Hepatocyte (in vitro differentiated cells): ENCODE measurements at regions not wholly inside any gene's neighbourhood (a gene's known extent, or its start where the extent isn't known, plus 50 kb on each side); places are given as distances from the start of the nearest gene placed in this dataset.

Experiments
- DNase-seq: peaks from one replicate; pipeline ENCODE4 v3.0.0-alpha.2; 2016; ENCODE audit warnings: low spot score
- H2AFZ ChIP-seq: fragments of 200-600 bp; sonication (generic); 2 replicates; pipeline ENCODE4 v1.6.0; 2016; ENCODE audit warnings: antibody characterized with exemption, mild to moderate bottlenecking
- H3K27ac ChIP-seq: fragments of 200-600 bp; sonication (generic); 2 replicates; pipeline ENCODE4 v1.5.1; 2016; ENCODE audit warnings: mild to moderate bottlenecking
- H3K27me3 ChIP-seq: fragments of 200-600 bp; sonication (generic); 2 replicates; pipeline ENCODE4 v1.6.1; 2016
- H3K36me3 ChIP-seq: fragments of 200-600 bp; sonication (generic); replicated peaks from 2 replicates; pipeline ENCODE4 v1.5.1; 2016; ENCODE audit warnings: low read depth; ENCODE audit not compliant: insufficient read depth
- H3K4me1 ChIP-seq: fragments of 200-600 bp; sonication (generic); 2 replicates; pipeline ENCODE4 v1.5.1; 2016; ENCODE audit warnings: mild to moderate bottlenecking, moderate library complexity; ENCODE audit not compliant: insufficient read depth
- H3K4me2 ChIP-seq: fragments of 200-600 bp; sonication (generic); 2 replicates; pipeline ENCODE4 v1.6.0; 2016
- H3K4me3 ChIP-seq: fragments of 200-600 bp; sonication (generic); 2 replicates; pipeline ENCODE4 v1.5.1; 2016; ENCODE audit warnings: mild to moderate bottlenecking
- H3K79me2 ChIP-seq: fragments of 200-600 bp; sonication (generic); 2 replicates; pipeline ENCODE4 v1.6.0; 2017; ENCODE audit warnings: mild to moderate bottlenecking
- H3K9me2 ChIP-seq: fragments of 200-600 bp; sonication (generic); replicated peaks from 2 replicates; pipeline ENCODE4 v1.6.0; 2017; ENCODE audit warnings: mild to moderate bottlenecking; ENCODE audit not compliant: insufficient read depth
- H3K9me3 ChIP-seq: fragments of 200-600 bp; sonication (generic); 2 replicates; pipeline ENCODE4 v1.5.1; 2016; ENCODE audit warnings: low read depth, mild to moderate bottlenecking
- H4K20me1 ChIP-seq: fragments of 200-600 bp; sonication (generic); 2 replicates; pipeline ENCODE4 v1.6.0; 2016; ENCODE audit warnings: mild to moderate bottlenecking; ENCODE audit not compliant: insufficient read depth, poor library complexity, severe bottlenecking
- EZH2 ChIP-seq: fragments of 200-600 bp; sonication (generic); IDR thresholded peaks from 2 replicates; pipeline ENCODE4 v1.6.1; 2016; ENCODE audit warnings: antibody characterized with exemption, mild to moderate bottlenecking, borderline replicate concordance
- EZH2phosphoT487 ChIP-seq: fragments of 200-600 bp; sonication (generic); IDR thresholded peaks from one replicate; pipeline ENCODE4 v1.6.1; 2018; ENCODE audit warnings: antibody characterized with exemption, mild to moderate bottlenecking, low read depth, moderate library complexity; ENCODE audit not compliant: unreplicated experiment, severe bottlenecking
- WGBS: methylation state at CpG from one replicate; pipeline ENCODE4 v1.1.6; 2016; ENCODE audit warnings: low lambda C conversion rate; ENCODE audit errors: missing lambda C conversion rate; 5-methylcytosine and 5-hydroxymethylcytosine counted together
- TF ChIP-seq, protein P1 (sequence below): fragments of 200-600 bp; sonication (generic); IDR thresholded peaks from 2 replicates; pipeline ENCODE4 v1.5.1; 2016; ENCODE audit warnings: antibody characterized with exemption, mild to moderate bottlenecking; ENCODE audit not compliant: poor library complexity

DNA sequence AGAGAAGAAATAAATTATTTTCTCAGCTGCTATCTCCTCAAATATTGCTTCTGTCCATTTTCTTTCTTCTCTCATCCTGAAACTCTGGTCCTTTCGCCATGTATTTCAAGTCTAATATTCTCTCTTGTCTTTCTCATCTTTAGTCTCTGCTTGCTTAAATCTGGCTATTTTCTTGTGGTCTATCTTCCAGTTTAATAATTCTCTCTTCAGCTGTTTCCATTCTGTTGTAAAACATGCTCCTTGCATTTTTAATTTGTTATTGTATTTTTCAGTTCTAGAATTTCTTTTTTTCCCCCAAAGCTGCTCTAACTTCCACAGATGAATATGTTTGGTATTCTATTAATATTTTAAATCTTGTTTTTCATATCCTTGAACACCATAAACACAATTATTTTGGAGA is 70.1 kb upstream of the TMPRSS2 start:
- TF ChIP-seq, protein P1, sequence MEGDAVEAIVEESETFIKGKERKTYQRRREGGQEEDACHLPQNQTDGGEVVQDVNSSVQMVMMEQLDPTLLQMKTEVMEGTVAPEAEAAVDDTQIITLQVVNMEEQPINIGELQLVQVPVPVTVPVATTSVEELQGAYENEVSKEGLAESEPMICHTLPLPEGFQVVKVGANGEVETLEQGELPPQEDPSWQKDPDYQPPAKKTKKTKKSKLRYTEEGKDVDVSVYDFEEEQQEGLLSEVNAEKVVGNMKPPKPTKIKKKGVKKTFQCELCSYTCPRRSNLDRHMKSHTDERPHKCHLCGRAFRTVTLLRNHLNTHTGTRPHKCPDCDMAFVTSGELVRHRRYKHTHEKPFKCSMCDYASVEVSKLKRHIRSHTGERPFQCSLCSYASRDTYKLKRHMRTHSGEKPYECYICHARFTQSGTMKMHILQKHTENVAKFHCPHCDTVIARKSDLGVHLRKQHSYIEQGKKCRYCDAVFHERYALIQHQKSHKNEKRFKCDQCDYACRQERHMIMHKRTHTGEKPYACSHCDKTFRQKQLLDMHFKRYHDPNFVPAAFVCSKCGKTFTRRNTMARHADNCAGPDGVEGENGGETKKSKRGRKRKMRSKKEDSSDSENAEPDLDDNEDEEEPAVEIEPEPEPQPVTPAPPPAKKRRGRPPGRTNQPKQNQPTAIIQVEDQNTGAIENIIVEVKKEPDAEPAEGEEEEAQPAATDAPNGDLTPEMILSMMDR: no peak
- TF ChIP-seq EZH2phosphoT487 (no peak), EZH2 (no peak)
- Histone ChIP-seq H3K9me2 (no peaks in the 10 kb centered on the region), H3K4me1 (peaks cover 24% of the 10 kb centered on the region), H3K4me2 (no peak overlapping the region), H3K27me3 (no peaks in the 10 kb centered on the region), H3K9me3 (peaks cover 7% of the 10 kb centered on the region), H3K27ac (peak overlapping the region; percentile 97), H3K36me3 (no peaks in the 10 kb centered on the region), H3K4me3 (no peak overlapping the region), H2AFZ (no peak overlapping the region), H4K20me1 (no peaks in the 10 kb centered on the region), H3K79me2 (no peaks in the 10 kb centered on the region)
- no peak for DNase-seq
- WGBS: 82% methylated on average over 1 of the region's 1 CpG

DNA sequence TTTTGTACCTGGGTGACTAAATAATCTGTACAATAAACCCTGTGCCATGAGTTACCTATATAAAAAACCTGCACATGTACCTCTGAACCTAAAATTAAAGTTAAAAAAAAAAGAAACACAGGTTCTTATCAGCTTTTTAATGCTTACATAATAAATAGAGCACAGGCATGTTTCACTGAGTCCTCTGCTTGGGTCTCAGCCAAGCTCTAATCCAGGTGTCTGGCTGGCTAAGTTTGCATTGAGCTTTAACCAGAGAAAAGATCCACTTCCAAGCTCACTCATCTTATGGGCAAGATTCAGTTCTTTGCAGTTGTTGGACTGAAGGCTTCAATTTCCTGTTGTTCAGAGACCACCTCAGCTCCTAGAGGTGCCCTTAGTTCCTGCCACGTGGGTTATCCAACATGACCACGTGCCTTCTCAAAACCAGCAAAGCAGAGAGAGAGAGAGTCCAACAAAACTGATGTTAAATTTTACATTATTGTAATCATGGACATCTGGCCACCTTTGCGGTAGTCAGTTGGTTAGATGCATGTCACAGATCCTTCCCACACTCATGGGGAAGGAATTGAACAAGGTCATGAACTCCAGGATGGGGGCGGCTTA is 68.2 kb upstream of the TMPRSS2 start:
- Histone ChIP-seq H3K4me2 (no peak overlapping the region), H3K36me3 (no peaks in the 10 kb centered on the region), H3K27ac (no peak overlapping the region), H3K9me2 (no peaks in the 10 kb centered on the region), H3K4me3 (no peak overlapping the region), H3K4me1 (peaks cover 10% of the 10 kb centered on the region), H2AFZ (no peak overlapping the region), H3K79me2 (no peaks in the 10 kb centered on the region), H3K27me3 (no peaks in the 10 kb centered on the region), H3K9me3 (peaks cover 7% of the 10 kb centered on the region), H4K20me1 (no peaks in the 10 kb centered on the region)
- DNase-seq: no peak
- TF ChIP-seq, protein P1: no peak
- TF ChIP-seq EZH2phosphoT487 (no peak), EZH2 (no peak)
- 87% methylated on average over 4 of the region's 4 CpGs for WGBS

DNA sequence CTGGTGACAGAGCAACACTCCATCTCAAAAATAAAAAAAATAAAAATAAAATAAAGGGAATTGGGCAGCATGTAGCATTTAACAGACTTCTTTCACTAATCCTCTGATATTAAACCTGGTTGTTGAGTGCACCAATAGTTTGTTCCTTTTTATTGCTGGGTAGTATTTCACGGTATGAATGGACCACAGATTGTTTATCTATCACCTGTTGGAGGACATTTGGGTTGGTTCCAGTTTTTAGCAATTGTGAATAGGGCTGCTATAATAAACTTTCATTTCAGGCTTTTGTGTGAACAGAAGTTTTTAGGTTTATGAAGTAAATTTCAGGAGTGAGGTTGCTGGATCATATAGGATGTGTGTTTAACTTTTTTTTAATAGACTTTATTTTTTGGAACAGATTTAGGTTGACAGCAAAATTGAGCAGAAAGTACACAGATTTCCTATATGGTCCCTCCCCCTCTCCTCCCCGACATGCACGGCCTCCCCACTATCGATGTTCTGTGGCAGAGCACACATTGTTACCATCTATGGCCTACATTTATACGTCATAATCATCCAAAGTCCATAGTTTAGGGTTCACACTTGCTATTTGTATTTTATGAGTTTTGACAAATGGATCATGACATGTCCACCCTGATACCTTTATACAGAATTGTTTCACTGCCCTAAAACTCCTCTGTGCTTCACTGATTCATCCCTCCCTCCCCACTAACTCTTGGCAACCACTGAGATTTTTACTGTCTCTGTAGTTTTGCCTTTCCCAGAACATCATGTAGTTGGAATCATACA is 66.1 kb upstream of the TMPRSS2 start:
- Histone ChIP-seq H3K4me2 (no peak overlapping the region), H3K9me3 (peaks cover 7% of the 10 kb centered on the region), H3K4me3 (no peak overlapping the region), H3K27ac (peak overlapping the region; percentile 32), H3K9me2 (no peaks in the 10 kb centered on the region), H3K4me1 (no peaks in the 10 kb centered on the region), H3K36me3 (no peaks in the 10 kb centered on the region), H4K20me1 (no peaks in the 10 kb centered on the region), H3K79me2 (no peaks in the 10 kb centered on the region), H3K27me3 (no peaks in the 10 kb centered on the region), H2AFZ (no peak overlapping the region)
- 94% methylated on average over 5 of the region's 5 CpGs for WGBS
- DNase-seq: no peak
- TF ChIP-seq EZH2phosphoT487: no peak
- TF ChIP-seq, protein P1: no peak
- no peak for TF ChIP-seq EZH2
